DOHH2 (cell line): ENCODE measurements at regions not wholly inside any gene's neighbourhood (a gene's known extent, or its start where the extent isn't known, plus 50 kb on each side); places are given as distances from the start of the nearest gene placed in this dataset.

Experiments
- H3F3A ChIP-seq: fragments of 200-600 bp; sonication (generic), shearing (Covaris generic); 2 replicates; pipeline ENCODE4 v1.6.0; 2016; ENCODE audit warnings: antibody characterized with exemption, mild to moderate bottlenecking; ENCODE audit not compliant: control insufficient read depth, insufficient read depth
- H3K27ac ChIP-seq: fragments of 200-600 bp; sonication (generic); 2 replicates; pipeline ENCODE4 v1.5.1; 2014; ENCODE audit warnings: low read depth, mild to moderate bottlenecking, low read length, moderate library complexity
- H3K27me3 ChIP-seq: fragments of 200-600 bp; sonication (generic); 2 replicates; pipeline ENCODE4 v1.6.1; 2014; ENCODE audit warnings: mild to moderate bottlenecking, low read length, mixed read lengths; ENCODE audit not compliant: control insufficient read depth
- H3K36me3 ChIP-seq: fragments of 200-600 bp; sonication (generic); 2 replicates; pipeline ENCODE4 v1.6.1; 2014; ENCODE audit warnings: mild to moderate bottlenecking, low read length, moderate library complexity, mixed read lengths; ENCODE audit not compliant: control insufficient read depth
- H3K4me1 ChIP-seq: fragments of 200-600 bp; sonication (generic); 2 replicates; pipeline ENCODE4 v1.6.1; 2014; ENCODE audit warnings: mild to moderate bottlenecking, low read length, mixed read lengths; ENCODE audit not compliant: control insufficient read depth
- H3K4me2 ChIP-seq: fragments of 200-600 bp; sonication (generic); 2 replicates; pipeline ENCODE4 v1.6.0; 2014; ENCODE audit warnings: mild to moderate bottlenecking, low read length, moderate library complexity
- H3K4me3 ChIP-seq: fragments of 200-600 bp; sonication (generic); 2 replicates; pipeline ENCODE4 v1.5.1; 2014; ENCODE audit warnings: mild to moderate bottlenecking, low read length, mixed read lengths
- H3K79me2 ChIP-seq: fragments of 200-600 bp; sonication (generic); 2 replicates; pipeline ENCODE4 v1.6.1; 2014; ENCODE audit warnings: mild to moderate bottlenecking, low read length, mixed read lengths; ENCODE audit not compliant: control insufficient read depth
- H3K9me2 ChIP-seq: fragments of 200-600 bp; sonication (generic); replicated peaks from 2 replicates; pipeline ENCODE4 v1.6.1; 2014; ENCODE audit warnings: mild to moderate bottlenecking, low read length, mixed read lengths; ENCODE audit not compliant: control insufficient read depth
- H3K9me3 ChIP-seq: fragments of 200-600 bp; sonication (generic); 2 replicates; pipeline ENCODE4 v1.6.1; 2014; ENCODE audit warnings: antibody characterized with exemption, low read length, mixed read lengths; ENCODE audit not compliant: control insufficient read depth, insufficient read depth
- H4K20me1 ChIP-seq: fragments of 200-600 bp; sonication (generic); 2 replicates; pipeline ENCODE4 v1.6.0; 2014; ENCODE audit warnings: low read depth, mild to moderate bottlenecking, antibody characterized with exemption, low read length, moderate library complexity; ENCODE audit not compliant: control insufficient read depth, insufficient read depth
- CTCF ChIP-seq: fragments of 200-600 bp; sonication (generic); IDR thresholded peaks from one replicate; pipeline ENCODE4 v1.5.1; 2014; ENCODE audit warnings: antibody characterized with exemption, mild to moderate bottlenecking, low read depth, low read length; ENCODE audit not compliant: poor library complexity, severe bottlenecking
- EZH2phosphoT487 ChIP-seq: fragments of 200-600 bp; sonication (generic); IDR thresholded peaks from 2 replicates; pipeline ENCODE4 v1.6.1; 2017; ENCODE audit warnings: borderline replicate concordance, mild to moderate bottlenecking, antibody characterized with exemption, low read length, moderate library complexity, mixed read lengths

GRCh38 chr5:2904956-2905355 is 153.5 kb upstream of the IRX2 start:
- no peak overlapping the region for H3K4me3 ChIP-seq
- no peaks in the 10 kb centered on the region for H3F3A ChIP-seq
- no peak for TF ChIP-seq EZH2phosphoT487
- no peak for TF ChIP-seq CTCF
- H3K9me2 ChIP-seq, result no peaks in the 10 kb centered on the region
- H3K27ac ChIP-seq, result no peak overlapping the region
- H3K4me2 ChIP-seq, result no peak overlapping the region
- H4K20me1 ChIP-seq, result no peaks in the 10 kb centered on the region
- peaks cover 19% of the 10 kb centered on the region; the same call in 1 of the 2 replicates for H3K9me3 ChIP-seq
- H3K27me3 ChIP-seq, result no peaks in the 10 kb centered on the region
- H3K36me3 ChIP-seq, result no peaks in the 10 kb centered on the region
- H3K79me2 ChIP-seq, result no peaks in the 10 kb centered on the region
- H3K4me1 ChIP-seq, result no peaks in the 10 kb centered on the region

- Histone ChIP-seq H3K9me3 (peaks cover 19% of the 10 kb centered on the region; the same call in 1 of the 2 replicates), H3K4me2 (no peak overlapping the region), H3K36me3 (no peaks in the 10 kb centered on the region), H4K20me1 (no peaks in the 10 kb centered on the region), H3K4me3 (no peak overlapping the region), H3K79me2 (no peaks in the 10 kb centered on the region), H3K27me3 (no peaks in the 10 kb centered on the region), H3K27ac (no peak overlapping the region), H3F3A (no peaks in the 10 kb centered on the region), H3K4me1 (no peaks in the 10 kb centered on the region), H3K9me2 (no peaks in the 10 kb centered on the region)
- TF ChIP-seq CTCF, result no peak
- no peak for TF ChIP-seq EZH2phosphoT487
These were observed 152.9 kb upstream of the IRX2 start for GRCh38 chr5:2904399-2904798.

- H3K9me2 ChIP-seq, result no peaks in the 10 kb centered on the region
- no peaks in the 10 kb centered on the region for H3K27me3 ChIP-seq
- no peak for TF ChIP-seq EZH2phosphoT487
- TF ChIP-seq CTCF, result no peak
- no peaks in the 10 kb centered on the region for H4K20me1 ChIP-seq
- H3K36me3 ChIP-seq, result no peaks in the 10 kb centered on the region
- peaks cover 23% of the 10 kb centered on the region; the same call in 1 of the 2 replicates for H3K9me3 ChIP-seq
- no peaks in the 10 kb centered on the region for H3F3A ChIP-seq
- no peak overlapping the region for H3K27ac ChIP-seq
- no peak overlapping the region for H3K4me2 ChIP-seq
- H3K4me3 ChIP-seq, result no peak overlapping the region
- no peaks in the 10 kb centered on the region for H3K4me1 ChIP-seq
- H3K79me2 ChIP-seq, result no peaks in the 10 kb centered on the region
These were observed 152.2 kb upstream of the IRX2 start for GRCh38 chr5:2903451-2904395.
